ENCODE measurements at regions not wholly inside any gene's neighbourhood (a gene's known extent, or its start where the extent isn't known, plus 50 kb on each side); places are given as distances from the start of the nearest gene placed in this dataset.

DNA sequence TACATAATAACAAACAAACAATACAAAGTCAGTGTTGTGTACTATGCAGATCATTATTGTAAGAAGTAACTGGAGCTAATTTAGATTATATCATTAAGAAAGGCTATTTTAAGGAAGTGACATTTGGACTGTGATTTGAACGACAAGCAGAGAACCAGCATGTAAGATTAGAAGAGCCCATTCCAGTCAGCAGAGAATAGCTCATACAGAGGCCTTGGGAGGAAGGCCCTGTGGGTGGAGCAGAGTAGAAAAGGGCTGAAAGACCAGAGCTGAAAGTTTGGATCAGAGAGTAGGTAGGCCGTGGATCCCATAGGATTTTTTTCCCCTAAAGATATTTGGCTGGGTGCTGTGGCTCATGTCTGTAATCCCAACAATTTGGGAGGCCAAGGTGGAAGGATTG, 190.1 kb downstream of the OMA1 start:
- Histone ChIP-seq H3K9me3 (ENCODE audit: insufficient read depth, low read depth) (no peaks in the 10 kb centered on the region; the same call in 1 of the 2 replicates), H3K79me2 (ENCODE audit: low read depth) (no peaks in the 10 kb centered on the region), H4K20me1 (ENCODE audit: insufficient read depth) (no peaks in the 10 kb centered on the region), H3K27ac (no peak overlapping the region), H3K4me3 (no peak overlapping the region), H3K27me3 (ENCODE audit: insufficient read depth, low read depth) (no peaks in the 10 kb centered on the region), H3F3A (ENCODE audit: insufficient read depth, low read depth) (no peaks in the 10 kb centered on the region), H3K9me2 (ENCODE audit: insufficient read depth) (no peaks in the 10 kb centered on the region), H3K36me3 (ENCODE audit: low read depth) (no peaks in the 10 kb centered on the region), H3K4me2 (no peak overlapping the region), H3K4me1 (replicated peaks; ENCODE audit: insufficient read depth) (no peaks in the 10 kb centered on the region), H2AFZ (no peak overlapping the region)
- ChIA-PET CTCF (no interaction called here), POLR2A (ENCODE audit: unreplicated experiment) (no interaction called here)
- intact Hi-C loops (cut with micrococcal nuclease; ENCODE audit: unreplicated experiment) = no loop called here
- DNase-seq = no peak
- no TSS peak for BruUV-seq (replicated peaks)
- TF ChIP-seq, protein P1, sequence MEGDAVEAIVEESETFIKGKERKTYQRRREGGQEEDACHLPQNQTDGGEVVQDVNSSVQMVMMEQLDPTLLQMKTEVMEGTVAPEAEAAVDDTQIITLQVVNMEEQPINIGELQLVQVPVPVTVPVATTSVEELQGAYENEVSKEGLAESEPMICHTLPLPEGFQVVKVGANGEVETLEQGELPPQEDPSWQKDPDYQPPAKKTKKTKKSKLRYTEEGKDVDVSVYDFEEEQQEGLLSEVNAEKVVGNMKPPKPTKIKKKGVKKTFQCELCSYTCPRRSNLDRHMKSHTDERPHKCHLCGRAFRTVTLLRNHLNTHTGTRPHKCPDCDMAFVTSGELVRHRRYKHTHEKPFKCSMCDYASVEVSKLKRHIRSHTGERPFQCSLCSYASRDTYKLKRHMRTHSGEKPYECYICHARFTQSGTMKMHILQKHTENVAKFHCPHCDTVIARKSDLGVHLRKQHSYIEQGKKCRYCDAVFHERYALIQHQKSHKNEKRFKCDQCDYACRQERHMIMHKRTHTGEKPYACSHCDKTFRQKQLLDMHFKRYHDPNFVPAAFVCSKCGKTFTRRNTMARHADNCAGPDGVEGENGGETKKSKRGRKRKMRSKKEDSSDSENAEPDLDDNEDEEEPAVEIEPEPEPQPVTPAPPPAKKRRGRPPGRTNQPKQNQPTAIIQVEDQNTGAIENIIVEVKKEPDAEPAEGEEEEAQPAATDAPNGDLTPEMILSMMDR (conservative IDR thresholded peaks at IDR 0.05) = no peak
- no peak for TF ChIP-seq EZH2 (IDR thresholded peaks at IDR 0.05; ENCODE audit: low read depth)

DNA sequence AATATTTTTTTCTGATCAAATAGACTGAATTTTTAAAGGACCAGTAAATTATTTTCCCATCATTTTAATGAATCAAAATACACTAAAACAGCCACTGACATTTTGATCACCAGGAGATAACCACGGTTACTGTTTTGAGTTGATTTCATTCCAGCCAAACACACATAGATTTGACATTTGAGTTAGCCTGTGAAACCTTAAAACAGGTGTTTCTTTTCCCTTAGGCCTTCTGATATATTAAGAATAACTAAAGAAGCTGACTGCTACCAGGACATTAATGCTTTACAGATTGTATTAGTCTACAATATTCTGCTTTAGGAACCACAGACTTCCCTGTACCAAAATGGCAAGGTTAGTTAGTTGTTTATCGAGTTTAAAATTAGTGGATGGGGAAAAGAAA, 193.4 kb downstream of the OMA1 start:
- Histone ChIP-seq H3K36me3 (ENCODE audit: low read depth) (no peaks in the 10 kb centered on the region), H3F3A (ENCODE audit: insufficient read depth, low read depth) (no peaks in the 10 kb centered on the region), H2AFZ (no peak overlapping the region), H3K27ac (no peak overlapping the region), H3K4me3 (no peak overlapping the region), H3K4me2 (no peak overlapping the region), H3K9me2 (ENCODE audit: insufficient read depth) (no peaks in the 10 kb centered on the region), H3K9me3 (ENCODE audit: insufficient read depth, low read depth) (no peaks in the 10 kb centered on the region; the same call in 1 of the 2 replicates), H3K4me1 (replicated peaks; ENCODE audit: insufficient read depth) (no peaks in the 10 kb centered on the region), H3K27me3 (ENCODE audit: insufficient read depth, low read depth) (no peaks in the 10 kb centered on the region), H3K79me2 (ENCODE audit: low read depth) (no peaks in the 10 kb centered on the region), H4K20me1 (ENCODE audit: insufficient read depth) (no peaks in the 10 kb centered on the region)
- ChIA-PET POLR2A (ENCODE audit: unreplicated experiment) (no interaction called here), CTCF (no interaction called here)
- intact Hi-C loops (cut with micrococcal nuclease; ENCODE audit: unreplicated experiment) = no loop called here
- no peak for DNase-seq
- BruUV-seq (replicated peaks) = no TSS peak
- TF ChIP-seq EZH2 (IDR thresholded peaks at IDR 0.05; ENCODE audit: low read depth) = no peak
- TF ChIP-seq, protein P1 (conservative IDR thresholded peaks at IDR 0.05) = no peak

DNA sequence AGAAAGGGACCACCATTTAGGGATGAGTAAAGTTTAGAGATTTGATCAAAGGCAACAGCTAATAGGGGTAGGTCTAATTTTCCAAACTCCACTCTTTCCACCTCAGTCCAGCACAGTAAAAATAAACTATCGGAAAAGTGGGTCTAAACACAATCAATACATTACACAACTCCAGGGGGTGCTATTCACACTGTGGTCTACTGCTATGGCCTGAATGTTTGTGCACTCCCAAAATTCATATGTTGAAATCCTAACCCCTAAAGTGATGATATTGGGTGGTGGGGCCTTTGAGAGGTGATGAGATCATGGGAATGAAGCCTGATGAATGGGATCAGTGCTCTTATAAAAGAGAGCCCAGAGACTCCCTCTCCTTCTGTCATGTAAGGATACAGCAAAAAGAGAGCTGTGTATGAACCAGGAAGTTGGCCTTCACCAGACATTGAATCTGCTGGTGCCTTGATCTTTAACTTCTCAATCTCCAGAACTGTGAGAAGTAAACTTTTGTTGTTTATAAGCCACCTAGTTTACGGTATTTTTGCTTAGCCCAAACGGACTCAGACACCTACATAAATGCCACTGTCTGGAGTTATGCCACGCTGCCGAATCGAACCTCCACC, 193.9 kb downstream of the OMA1 start:
- H2AFZ ChIP-seq = no peak overlapping the region
- H3K4me1 ChIP-seq (replicated peaks; ENCODE audit: insufficient read depth) = no peaks in the 10 kb centered on the region
- no peak overlapping the region for H3K4me2 ChIP-seq
- no peaks in the 10 kb centered on the region for H3F3A ChIP-seq (ENCODE audit: insufficient read depth, low read depth)
- no peaks in the 10 kb centered on the region; the same call in 1 of the 2 replicates for H3K9me3 ChIP-seq (ENCODE audit: insufficient read depth, low read depth)
- CTCF ChIA-PET = no interaction called here
- no peak overlapping the region for H3K27ac ChIP-seq
- intact Hi-C loops (cut with micrococcal nuclease; ENCODE audit: unreplicated experiment) = no loop called here
- POLR2A ChIA-PET (ENCODE audit: unreplicated experiment) = no interaction called here
- no peak for DNase-seq
- BruUV-seq (replicated peaks) = no TSS peak
- TF ChIP-seq, protein P1 (conservative IDR thresholded peaks at IDR 0.05) = no peak
- no peak for TF ChIP-seq EZH2 (IDR thresholded peaks at IDR 0.05; ENCODE audit: low read depth)
- H3K79me2 ChIP-seq (ENCODE audit: low read depth) = no peaks in the 10 kb centered on the region
- H3K27me3 ChIP-seq (ENCODE audit: insufficient read depth, low read depth) = no peaks in the 10 kb centered on the region
- no peak overlapping the region for H3K4me3 ChIP-seq
- no peaks in the 10 kb centered on the region for H3K9me2 ChIP-seq (ENCODE audit: insufficient read depth)
- H3K36me3 ChIP-seq (ENCODE audit: low read depth) = no peaks in the 10 kb centered on the region
- no peaks in the 10 kb centered on the region for H4K20me1 ChIP-seq (ENCODE audit: insufficient read depth)

All from PC-9 (cell line).